IMR-90 (cell line): ENCODE measurements at regions not wholly inside any gene's neighbourhood (a gene's known extent, or its start where the extent isn't known, plus 50 kb on each side); places are given as distances from the start of the nearest gene placed in this dataset.
"Not testable (repeated sequence)": the region's sequence is repeated elsewhere in the genome, so short reads cannot be mapped to it uniquely, and the experiment has no call there.

Experiments used
- ATAC-seq: fragments of 200-7000 bp; cut with Tn5 transposase; 2 replicates; pipeline ENCODE4 v1.9.1; 2020; ENCODE audit warnings: low read depth, mild to moderate bottlenecking, moderate library complexity
- BruUV-seq: library from RNA; stranded (reverse); fragments of 400-500 nt; replicated peaks from 2 replicates; lab custom pipeline; 2021; lab: Mats Ljungman, UMichigan
- CTCF ChIA-PET: fragments of 300-600 bp; formaldehyde crosslinking; extraction: SDS; loops from one replicate; lab custom pipeline; 2021; ENCODE audit warnings: antibody characterized with exemption; lab: Yijun Ruan, JAX
- POLR2A ChIA-PET: fragments of 300-600 bp; sonication (Branson Sonifier 250); formaldehyde crosslinking; loops from one replicate; lab custom pipeline; 2022; ENCODE audit warnings: antibody characterized with exemption; ENCODE audit not compliant: unreplicated experiment; lab: Charles Lee
- DNase-seq: peaks from one replicate; pipeline ENCODE4 v3.0.0; 2013
- H2AFZ ChIP-seq: replicated peaks from 2 replicates; pipeline ENCODE3; 2013; ENCODE audit warnings: low read length, mild to moderate bottlenecking; ENCODE audit not compliant: poor library complexity
- H2AK5ac ChIP-seq: 2 replicates; pipeline ENCODE4 v1.6.1; 2013; ENCODE audit warnings: low read depth, low read length, inconsistent platforms
- H2AK9ac ChIP-seq: replicated peaks from 2 replicates; pipeline ENCODE3; 2013; ENCODE audit warnings: mild to moderate bottlenecking, low read depth, low read length, moderate library complexity; ENCODE audit not compliant: poor library complexity
- H2BK120ac ChIP-seq: 2 replicates; pipeline ENCODE4 v1.6.1; 2013; ENCODE audit warnings: low read depth, low read length, inconsistent platforms
- H2BK15ac ChIP-seq: 3 replicates; pipeline ENCODE4 v1.6.1; 2013; ENCODE audit warnings: low read depth, low read length, inconsistent platforms
- H2BK20ac ChIP-seq: 2 replicates; pipeline ENCODE4 v1.6.1; 2013; ENCODE audit warnings: low read depth, mild to moderate bottlenecking, inconsistent platforms, low read length, moderate library complexity
- H2BK5ac ChIP-seq: 2 replicates; pipeline ENCODE4 v1.6.1; 2013; ENCODE audit warnings: mild to moderate bottlenecking, low read depth, low read length, inconsistent platforms; ENCODE audit not compliant: poor library complexity, severe bottlenecking
- H3K14ac ChIP-seq: replicated peaks from 2 replicates; pipeline ENCODE4 v1.6.1; 2013; ENCODE audit warnings: low read depth, low read length, inconsistent platforms
- H3K18ac ChIP-seq: 2 replicates; pipeline ENCODE4 v1.6.1; 2013; ENCODE audit warnings: low read depth, low read length, control low read depth
- H3K23ac ChIP-seq: 2 replicates; pipeline ENCODE4 v1.6.1; 2013; ENCODE audit warnings: low read depth, low read length, inconsistent platforms
- H3K27ac ChIP-seq: 2 replicates; pipeline ENCODE4 v1.5.1; 2013; ENCODE audit warnings: mild to moderate bottlenecking, control low read depth, low read length; ENCODE audit not compliant: insufficient read depth
- H3K27me3 ChIP-seq: 2 replicates; pipeline ENCODE4 v1.6.1; 2013; ENCODE audit warnings: low read length; ENCODE audit not compliant: control insufficient read depth, insufficient read depth
- H3K36me3 ChIP-seq: 2 replicates; pipeline ENCODE4 v1.6.1; 2013; ENCODE audit warnings: low read length, mixed read lengths; ENCODE audit not compliant: control insufficient read depth, insufficient read depth
- H3K4ac ChIP-seq: 2 replicates; pipeline ENCODE4 v1.6.1; 2013; ENCODE audit warnings: low read depth, low read length, inconsistent platforms
- H3K4me1 ChIP-seq: 2 replicates; pipeline ENCODE4 v1.6.1; 2013; ENCODE audit warnings: low read length, mixed read lengths; ENCODE audit not compliant: control insufficient read depth, insufficient read depth
- H3K4me2 ChIP-seq: 2 replicates; pipeline ENCODE4 v1.6.1; 2013; ENCODE audit warnings: low read depth, mild to moderate bottlenecking, control low read depth, low read length, moderate library complexity
- H3K4me3 ChIP-seq: 2 replicates; pipeline ENCODE4 v1.5.1; 2013; ENCODE audit warnings: low read depth, mild to moderate bottlenecking, control low read depth, low read length, moderate library complexity; ENCODE audit not compliant: insufficient read depth
- H3K56ac ChIP-seq: 2 replicates; pipeline ENCODE4 v1.6.1; 2013; ENCODE audit warnings: low read length, inconsistent platforms; ENCODE audit not compliant: insufficient read depth; ENCODE audit errors: extremely low read depth
- H3K79me1 ChIP-seq, 2 experiments: 2 replicates each; pipeline ENCODE4 v1.6.1; 2013; ENCODE audit warnings: low read length in 2 of 2, inconsistent platforms in 1 of 2, low read depth in 1 of 2
- H3K9ac ChIP-seq: 2 replicates; pipeline ENCODE4 v1.6.1; 2013; ENCODE audit warnings: low read depth, low read length, control low read depth
- H3K9me1 ChIP-seq: 2 replicates; pipeline ENCODE4 v1.6.1; 2013; ENCODE audit warnings: low read length, inconsistent platforms; ENCODE audit not compliant: insufficient read depth
- H3K9me3 ChIP-seq: 2 replicates; pipeline ENCODE4 v1.6.1; 2013; ENCODE audit warnings: low read length; ENCODE audit not compliant: control insufficient read depth, insufficient read depth
- H4K20me1 ChIP-seq: 2 replicates; pipeline ENCODE4 v1.6.1; 2013; ENCODE audit warnings: low read length, inconsistent platforms; ENCODE audit not compliant: insufficient read depth
- H4K5ac ChIP-seq: 2 replicates; pipeline ENCODE4 v1.6.1; 2013; ENCODE audit warnings: mild to moderate bottlenecking, low read depth, low read length, control low read depth
- H4K8ac ChIP-seq, 2 experiments: 2 replicates each; pipeline ENCODE4 v1.6.1; 2013; ENCODE audit warnings: low read depth in 2 of 2, low read length in 2 of 2, control low read depth in 1 of 2, inconsistent platforms in 1 of 2
- H4K91ac ChIP-seq: 2 replicates; pipeline ENCODE4 v1.6.1; 2013; ENCODE audit warnings: low read depth, low read length, inconsistent platforms; ENCODE audit not compliant: insufficient read depth
- WGBS, 2 experiments: methylation state at CpG; one replicate each; pipeline versions ENCODE4 v1.1.5 to v1.1.7; 2013; ENCODE audit warnings: missing lambda C conversion rate in 2 of 2; ENCODE audit not compliant: insufficient read length in 1 of 2; ENCODE audit errors: extremely low coverage in 2 of 2; 5-methylcytosine and 5-hydroxymethylcytosine counted together
- dilution Hi-C: fragments of 300-500 bp; cut with HindIII; formaldehyde crosslinking; loops from one replicate; pipeline ENCODE4 v1.14.3; 2018; ENCODE audit warnings: low sequenced_read_pairs; ENCODE audit not compliant: unreplicated experiment
- in situ Hi-C: fragments of 300-500 bp; cut with MboI; formaldehyde crosslinking; loops from 3 replicates; pipeline ENCODE4 v1.14.3; 2019; ENCODE audit warnings: low sequenced_read_pairs, inconsistent platforms, mixed read lengths
- intact Hi-C: fragments of 100-400 bp; cut with micrococcal nuclease; formaldehyde crosslinking; loops from 2 replicates; pipeline ENCODE4 v1.10.0; 2022

DNA sequence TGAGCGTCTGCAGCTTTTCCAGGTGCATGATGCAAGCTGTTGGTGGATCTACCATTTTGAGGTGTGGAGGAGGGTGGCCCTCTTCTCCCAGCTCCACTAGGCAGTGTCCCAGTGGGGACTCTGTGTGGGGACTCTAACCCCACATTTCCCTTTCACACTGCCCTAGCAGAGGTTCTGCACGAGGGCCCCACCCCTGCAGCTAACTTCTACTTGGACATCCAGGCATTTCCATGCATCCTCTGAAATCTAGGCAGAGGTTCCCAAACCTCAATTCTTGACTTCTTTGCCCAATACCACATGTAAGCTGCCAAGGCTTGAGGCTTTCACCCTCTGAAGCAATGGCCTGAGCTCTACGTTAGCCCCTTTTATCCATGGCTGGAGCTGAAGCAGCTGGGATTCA lies 61.4 kb upstream of the HGFAC start:
- H3K56ac ChIP-seq, H3K27me3 ChIP-seq, H4K20me1 ChIP-seq, BruUV-seq, H3K27ac ChIP-seq, H2AK5ac ChIP-seq, H3K9me1 ChIP-seq, DNase-seq, H2AK9ac ChIP-seq, H3K4me2 ChIP-seq, H4K91ac ChIP-seq, H3K36me3 ChIP-seq, H4K8ac ChIP-seq, H2BK15ac ChIP-seq, H2BK120ac ChIP-seq, POLR2A ChIA-PET, intact Hi-C loops, H3K4me1 ChIP-seq, in situ Hi-C loops, H3K14ac ChIP-seq, H4K5ac ChIP-seq, dilution Hi-C loops, H2BK5ac ChIP-seq, ATAC-seq, H3K23ac ChIP-seq, CTCF ChIA-PET, H3K9me3 ChIP-seq, H3K18ac ChIP-seq, H2AFZ ChIP-seq, H3K9ac ChIP-seq, H2BK20ac ChIP-seq, H3K4me3 ChIP-seq, H3K4ac ChIP-seq: not testable (repeated sequence)
- WGBS, 2 experiments, result no CpG with 5 or more reads among the region's 3 CpGs
- H3K79me1 ChIP-seq, result peaks cover 9 to 24% of the 10 kb centered on the region in 2 experiments

DNA sequence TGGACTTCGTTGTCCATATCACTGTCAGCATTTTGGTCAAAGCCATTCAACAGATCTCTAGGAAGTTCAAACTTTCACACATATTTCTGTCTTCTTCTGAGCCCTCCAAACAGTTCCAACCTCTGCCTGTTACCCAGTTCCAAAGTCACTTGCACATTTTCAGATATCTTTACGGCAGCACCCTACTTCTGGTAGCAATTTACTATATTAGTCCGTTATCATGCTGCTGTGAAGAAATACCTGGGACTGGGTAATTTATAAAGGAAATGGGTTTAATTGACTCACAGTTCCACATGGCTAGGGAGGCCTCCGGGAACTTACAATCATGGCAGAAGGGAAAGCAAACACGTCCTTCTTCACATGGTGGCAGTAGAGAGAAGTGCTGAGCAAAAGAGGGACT lies 60.6 kb upstream of the HGFAC start:
- H3K27ac ChIP-seq, H3K18ac ChIP-seq, H3K9me3 ChIP-seq, H4K20me1 ChIP-seq, H3K27me3 ChIP-seq, ATAC-seq, CTCF ChIA-PET, H4K91ac ChIP-seq, H2BK20ac ChIP-seq, DNase-seq, H3K9me1 ChIP-seq, H3K56ac ChIP-seq, H2AK5ac ChIP-seq, in situ Hi-C loops, H2AFZ ChIP-seq, H2BK120ac ChIP-seq, POLR2A ChIA-PET, intact Hi-C loops, H3K4me1 ChIP-seq, H3K4ac ChIP-seq, H4K8ac ChIP-seq, H3K36me3 ChIP-seq, H3K14ac ChIP-seq, H2BK15ac ChIP-seq, H3K4me3 ChIP-seq, dilution Hi-C loops, BruUV-seq, H3K4me2 ChIP-seq, H3K23ac ChIP-seq, H3K9ac ChIP-seq, H2BK5ac ChIP-seq, H2AK9ac ChIP-seq, H4K5ac ChIP-seq: not testable (repeated sequence)
- H3K79me1 ChIP-seq, result peaks cover 8 to 21% of the 10 kb centered on the region in 2 experiments
- whole genome bisulfite sequencing, 2 experiments, result 89% methylated on average over 1 of the region's 5 CpGs; no CpG with 5 or more reads in 1 of the 2 experiments
